ENCODE measurements at regions not wholly inside any gene's neighbourhood (a gene's known extent, or its start where the extent isn't known, plus 50 kb on each side); places are given as distances from the start of the nearest gene placed in this dataset.

DNA sequence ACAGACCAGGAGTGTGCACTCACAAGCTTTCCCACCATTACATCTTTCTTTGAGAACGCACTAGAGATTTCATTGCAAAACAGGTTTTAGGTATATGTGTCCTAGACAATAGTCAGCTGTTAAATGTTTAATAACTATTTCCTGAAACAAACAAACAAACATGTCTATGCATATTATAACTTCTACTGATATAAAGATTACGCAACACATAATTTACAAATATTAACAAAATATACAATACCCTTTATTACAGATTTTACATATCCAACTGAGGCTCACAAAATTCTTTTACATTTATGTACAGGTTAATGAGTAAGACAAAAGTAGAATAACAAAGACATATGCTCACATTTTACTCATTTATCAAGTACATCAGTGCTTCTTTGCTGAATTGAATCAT is 1554.0 kb upstream of the PCDH10 start:
- no peak for ATAC-seq
- Histone ChIP-seq H3K27ac (ENCODE audit: control insufficient read depth, insufficient read depth) (no peak overlapping the region), H3K36me3 (ENCODE audit: control insufficient read depth in 2 of 2, insufficient read depth in 2 of 2, low read length in 1 of 2) (no peaks in the 10 kb centered on the region), H3K27me3 (replicated peaks in 1 of 2; ENCODE audit: control insufficient read depth in 2 of 2, insufficient read depth in 2 of 2, low read length in 1 of 2) (no peaks in the 10 kb centered on the region), H3K9me3 (replicated peaks; ENCODE audit: control insufficient read depth, insufficient read depth, low read length) (no peaks in the 10 kb centered on the region), H3K4me3 (no peak overlapping the region), H3K79me2 (ENCODE audit: control insufficient read depth, insufficient read depth, low read length) (no peaks in the 10 kb centered on the region), H3K9ac (ENCODE audit: control insufficient read depth, insufficient read depth, low read length) (no peak overlapping the region), H3K4me2 (ENCODE audit: control insufficient read depth, insufficient read depth) (no peak overlapping the region), H2AFZ (ENCODE audit: control insufficient read depth, low read depth, low read length) (no peak overlapping the region), H3K4me1 (ENCODE audit: control insufficient read depth, insufficient read depth, low read length) (no peaks in the 10 kb centered on the region), H4K20me1 (ENCODE audit: control insufficient read depth, insufficient read depth) (no peaks in the 10 kb centered on the region)
- intact Hi-C loops (cut with micrococcal nuclease; ENCODE audit: unreplicated experiment) (no loop called here), in situ Hi-C loops (cut with MboI) (no loop called here)
- no peak for DNase-seq (ENCODE audit: low read depth, low spot score)
- no peak for FAIRE-seq
- TF ChIP-seq, protein P1, sequence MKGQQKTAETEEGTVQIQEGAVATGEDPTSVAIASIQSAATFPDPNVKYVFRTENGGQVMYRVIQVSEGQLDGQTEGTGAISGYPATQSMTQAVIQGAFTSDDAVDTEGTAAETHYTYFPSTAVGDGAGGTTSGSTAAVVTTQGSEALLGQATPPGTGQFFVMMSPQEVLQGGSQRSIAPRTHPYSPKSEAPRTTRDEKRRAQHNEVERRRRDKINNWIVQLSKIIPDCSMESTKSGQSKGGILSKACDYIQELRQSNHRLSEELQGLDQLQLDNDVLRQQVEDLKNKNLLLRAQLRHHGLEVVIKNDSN (IDR thresholded peaks at IDR 0.05; ENCODE audit: borderline replicate concordance, extremely low read length, insufficient read depth, low read depth, low read length): no peak
- TF ChIP-seq RCOR1 (conservative IDR thresholded peaks at IDR 0.05; ENCODE audit: low read depth, low read length) (no peak), BMI1 (IDR thresholded peaks at IDR 0.05; ENCODE audit: borderline replicate concordance) (no peak), SRF (IDR thresholded peaks at IDR 0.05; ENCODE audit: low read depth in 2 of 2, low read length in 2 of 2) (no peak), SUPT20H (IDR thresholded peaks at IDR 0.05; ENCODE audit: borderline replicate concordance, control insufficient read depth, low read depth, low read length) (no peak), TCF3 (IDR thresholded peaks at IDR 0.05; ENCODE audit: borderline replicate concordance, insufficient read depth, low read depth, low read length) (no peak), RUNX3 (IDR thresholded peaks at IDR 0.05; ENCODE audit: low read length) (no peak), TARDBP (IDR thresholded peaks at IDR 0.05; ENCODE audit: borderline replicate concordance) (no peak), BHLHE40 (IDR thresholded peaks at IDR 0.05; ENCODE audit: borderline replicate concordance in 1 of 2, low read depth in 2 of 2, low read length in 1 of 2) (no peak), RB1 (IDR thresholded peaks at IDR 0.05; ENCODE audit: borderline replicate concordance) (no peak), ETV6 (conservative IDR thresholded peaks at IDR 0.05 in 1 of 2, IDR thresholded peaks at IDR 0.05 in 1 of 2; ENCODE audit: borderline replicate concordance in 1 of 2, low read depth in 1 of 2) (no peak), RAD21 (IDR thresholded peaks at IDR 0.05; ENCODE audit: insufficient read depth, low read depth, low read length) (no peak)
- TF ChIP-seq, protein P2, sequence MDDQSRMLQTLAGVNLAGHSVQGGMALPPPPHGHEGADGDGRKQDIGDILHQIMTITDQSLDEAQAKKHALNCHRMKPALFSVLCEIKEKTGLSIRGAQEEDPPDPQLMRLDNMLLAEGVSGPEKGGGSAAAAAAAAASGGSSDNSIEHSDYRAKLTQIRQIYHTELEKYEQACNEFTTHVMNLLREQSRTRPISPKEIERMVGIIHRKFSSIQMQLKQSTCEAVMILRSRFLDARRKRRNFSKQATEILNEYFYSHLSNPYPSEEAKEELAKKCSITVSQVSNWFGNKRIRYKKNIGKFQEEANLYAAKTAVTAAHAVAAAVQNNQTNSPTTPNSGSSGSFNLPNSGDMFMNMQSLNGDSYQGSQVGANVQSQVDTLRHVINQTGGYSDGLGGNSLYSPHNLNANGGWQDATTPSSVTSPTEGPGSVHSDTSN (IDR thresholded peaks at IDR 0.05; ENCODE audit: insufficient replicate concordance, low read depth, low read length): no peak
- no TSS peak for BruUV-seq (replicated peaks)
- ChIA-PET CTCF (no interaction called here), SMC1A (ENCODE audit: uncharacterized antibody, unreplicated experiment) (no interaction called here), POLR2A (no interaction called here), RAD21 (ENCODE audit: unreplicated experiment) (no interaction called here)
- 91% methylated on average over 2 of the region's 2 CpGs for WGBS (ENCODE audit: insufficient coverage, insufficient replicate concordance, low lambda C conversion rate, missing lambda C conversion rate)

All from GM12878 (cell line).